ENCODE measurements at regions not wholly inside any gene's neighbourhood (a gene's known extent, or its start where the extent isn't known, plus 50 kb on each side); places are given as distances from the start of the nearest gene placed in this dataset.

DNA sequence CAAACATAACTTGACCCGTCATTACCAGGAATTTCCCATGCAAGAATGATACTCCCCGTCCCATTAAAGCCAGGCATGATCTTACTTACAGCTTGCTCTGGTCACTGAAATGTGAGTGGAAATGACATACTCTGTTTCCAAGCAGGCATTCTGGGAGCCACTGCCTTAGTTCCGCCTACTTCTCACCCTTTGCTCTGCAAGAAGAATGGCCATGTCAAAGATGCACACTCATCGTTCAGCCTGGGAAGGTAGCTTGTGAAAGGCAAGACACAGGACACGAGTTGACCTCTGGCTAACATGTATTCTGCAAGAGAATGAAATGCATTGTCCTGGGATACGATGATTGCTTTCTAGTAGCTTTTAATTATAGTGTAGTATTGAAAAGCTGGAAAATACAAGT lies 1144.4 kb downstream of the NLGN4X start:
- TF ChIP-seq, protein P1, sequence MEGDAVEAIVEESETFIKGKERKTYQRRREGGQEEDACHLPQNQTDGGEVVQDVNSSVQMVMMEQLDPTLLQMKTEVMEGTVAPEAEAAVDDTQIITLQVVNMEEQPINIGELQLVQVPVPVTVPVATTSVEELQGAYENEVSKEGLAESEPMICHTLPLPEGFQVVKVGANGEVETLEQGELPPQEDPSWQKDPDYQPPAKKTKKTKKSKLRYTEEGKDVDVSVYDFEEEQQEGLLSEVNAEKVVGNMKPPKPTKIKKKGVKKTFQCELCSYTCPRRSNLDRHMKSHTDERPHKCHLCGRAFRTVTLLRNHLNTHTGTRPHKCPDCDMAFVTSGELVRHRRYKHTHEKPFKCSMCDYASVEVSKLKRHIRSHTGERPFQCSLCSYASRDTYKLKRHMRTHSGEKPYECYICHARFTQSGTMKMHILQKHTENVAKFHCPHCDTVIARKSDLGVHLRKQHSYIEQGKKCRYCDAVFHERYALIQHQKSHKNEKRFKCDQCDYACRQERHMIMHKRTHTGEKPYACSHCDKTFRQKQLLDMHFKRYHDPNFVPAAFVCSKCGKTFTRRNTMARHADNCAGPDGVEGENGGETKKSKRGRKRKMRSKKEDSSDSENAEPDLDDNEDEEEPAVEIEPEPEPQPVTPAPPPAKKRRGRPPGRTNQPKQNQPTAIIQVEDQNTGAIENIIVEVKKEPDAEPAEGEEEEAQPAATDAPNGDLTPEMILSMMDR (IDR thresholded peaks at IDR 0.05; ENCODE audit: low read depth, low read length), result no peak
- TF ChIP-seq, protein P2, sequence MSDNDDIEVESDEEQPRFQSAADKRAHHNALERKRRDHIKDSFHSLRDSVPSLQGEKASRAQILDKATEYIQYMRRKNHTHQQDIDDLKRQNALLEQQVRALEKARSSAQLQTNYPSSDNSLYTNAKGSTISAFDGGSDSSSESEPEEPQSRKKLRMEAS (IDR thresholded peaks at IDR 0.05; ENCODE audit: low read depth, low read length), result no peak
- no peak for TF ChIP-seq POLR2A (IDR thresholded peaks at IDR 0.05; ENCODE audit: extremely low read depth, insufficient read length)
- no peak for TF ChIP-seq MYC (IDR thresholded peaks at IDR 0.05; ENCODE audit: low read depth, low read length)
